Ectodermal cell (in vitro differentiated cells): ENCODE measurements at regions not wholly inside any gene's neighbourhood (a gene's known extent, or its start where the extent isn't known, plus 50 kb on each side); places are given as distances from the start of the nearest gene placed in this dataset.

ENCODE experiments used
- H3K27ac ChIP-seq: 2 replicates; pipeline ENCODE4 v1.7.0; 2013; ENCODE audit warnings: mild to moderate bottlenecking, low read depth, low read length; ENCODE audit not compliant: insufficient read depth, poor library complexity, severe bottlenecking
- H3K27me3 ChIP-seq: 2 replicates; pipeline ENCODE4 v1.7.0; 2013; ENCODE audit warnings: mild to moderate bottlenecking, low read length; ENCODE audit not compliant: insufficient read depth, control insufficient read depth, poor library complexity, severe bottlenecking
- H3K36me3 ChIP-seq: one replicate; pipeline ENCODE4 v1.7.0; 2013; ENCODE audit warnings: low read length; ENCODE audit not compliant: control insufficient read depth, insufficient read depth
- H3K4me1 ChIP-seq: one replicate; pipeline ENCODE4 v1.7.0; 2013; ENCODE audit warnings: low read length; ENCODE audit not compliant: control insufficient read depth, insufficient read depth
- H3K4me3 ChIP-seq: 2 replicates; pipeline ENCODE4 v1.7.0; 2013; ENCODE audit warnings: low read depth, low read length, control low read depth; ENCODE audit not compliant: insufficient read depth
- H3K9me3 ChIP-seq: 2 replicates; pipeline ENCODE4 v1.7.0; 2013; ENCODE audit warnings: mild to moderate bottlenecking, low read length, moderate library complexity; ENCODE audit not compliant: control insufficient read depth
- WGBS, 2 experiments: methylation state at CpG; one replicate each; pipeline ENCODE4 v1.1.7; 2013; ENCODE audit warnings: missing lambda C conversion rate in 2 of 2; 5-methylcytosine and 5-hydroxymethylcytosine counted together

DNA sequence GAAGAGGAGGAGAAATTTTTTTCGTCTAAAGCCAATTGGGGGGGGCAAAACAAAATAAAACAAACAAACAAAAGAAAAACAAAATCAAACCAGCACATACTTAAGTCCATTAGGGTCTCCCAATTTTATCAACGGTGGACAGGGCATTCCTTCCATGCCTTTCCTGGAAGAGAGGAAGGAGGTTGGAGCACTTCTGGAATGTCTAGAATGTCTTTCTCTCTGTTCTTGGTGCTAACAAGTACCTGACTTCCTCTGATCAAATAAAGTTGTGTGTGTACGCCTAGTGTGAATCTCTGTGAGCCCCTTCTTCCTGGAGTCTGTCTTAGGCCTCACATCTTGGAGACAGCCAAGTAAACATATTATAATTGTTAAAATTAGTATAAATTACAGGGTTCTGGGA is 399.0 kb upstream of the LRRTM1 start:
- no peaks in the 10 kb centered on the region for H3K9me3 ChIP-seq
- WGBS, 2 experiments = 64 to 92% methylated on average over 1 to 3 of the region's 3 CpGs
- H3K27ac ChIP-seq = no peak overlapping the region
- H3K36me3 ChIP-seq = no peaks in the 10 kb centered on the region
- H3K27me3 ChIP-seq = no peaks in the 10 kb centered on the region
- no peaks in the 10 kb centered on the region for H3K4me1 ChIP-seq
- H3K4me3 ChIP-seq = no peak overlapping the region

DNA sequence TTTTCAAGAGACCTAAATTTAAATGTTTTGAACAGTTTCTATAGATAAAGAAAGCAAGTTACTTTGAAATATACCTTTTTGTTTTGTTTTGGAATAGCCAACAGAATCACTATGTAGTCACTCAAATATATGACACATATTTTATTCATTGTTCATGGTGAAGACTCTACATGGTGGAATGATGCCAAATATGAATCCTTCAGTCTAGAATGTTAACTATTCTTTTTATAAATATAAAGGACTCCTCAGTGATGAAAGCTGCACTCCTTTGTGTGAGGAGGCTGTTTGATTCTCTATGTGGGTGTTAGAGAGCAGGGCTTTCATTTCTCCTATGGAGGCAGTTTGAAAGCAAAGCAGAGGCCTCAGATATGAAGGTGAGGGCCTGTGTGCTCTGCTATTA is 396.4 kb upstream of the LRRTM1 start:
- Histone ChIP-seq H3K4me1 (no peaks in the 10 kb centered on the region), H3K4me3 (no peak overlapping the region), H3K36me3 (no peaks in the 10 kb centered on the region), H3K27me3 (no peaks in the 10 kb centered on the region), H3K27ac (no peak overlapping the region), H3K9me3 (no peaks in the 10 kb centered on the region)
